ENCODE measurements at regions not wholly inside any gene's neighbourhood (a gene's known extent, or its start where the extent isn't known, plus 50 kb on each side); places are given as distances from the start of the nearest gene placed in this dataset.
"Not testable (repeated sequence)": the region's sequence is repeated elsewhere in the genome, so short reads cannot be mapped to it uniquely, and the experiment has no call there.

DNA sequence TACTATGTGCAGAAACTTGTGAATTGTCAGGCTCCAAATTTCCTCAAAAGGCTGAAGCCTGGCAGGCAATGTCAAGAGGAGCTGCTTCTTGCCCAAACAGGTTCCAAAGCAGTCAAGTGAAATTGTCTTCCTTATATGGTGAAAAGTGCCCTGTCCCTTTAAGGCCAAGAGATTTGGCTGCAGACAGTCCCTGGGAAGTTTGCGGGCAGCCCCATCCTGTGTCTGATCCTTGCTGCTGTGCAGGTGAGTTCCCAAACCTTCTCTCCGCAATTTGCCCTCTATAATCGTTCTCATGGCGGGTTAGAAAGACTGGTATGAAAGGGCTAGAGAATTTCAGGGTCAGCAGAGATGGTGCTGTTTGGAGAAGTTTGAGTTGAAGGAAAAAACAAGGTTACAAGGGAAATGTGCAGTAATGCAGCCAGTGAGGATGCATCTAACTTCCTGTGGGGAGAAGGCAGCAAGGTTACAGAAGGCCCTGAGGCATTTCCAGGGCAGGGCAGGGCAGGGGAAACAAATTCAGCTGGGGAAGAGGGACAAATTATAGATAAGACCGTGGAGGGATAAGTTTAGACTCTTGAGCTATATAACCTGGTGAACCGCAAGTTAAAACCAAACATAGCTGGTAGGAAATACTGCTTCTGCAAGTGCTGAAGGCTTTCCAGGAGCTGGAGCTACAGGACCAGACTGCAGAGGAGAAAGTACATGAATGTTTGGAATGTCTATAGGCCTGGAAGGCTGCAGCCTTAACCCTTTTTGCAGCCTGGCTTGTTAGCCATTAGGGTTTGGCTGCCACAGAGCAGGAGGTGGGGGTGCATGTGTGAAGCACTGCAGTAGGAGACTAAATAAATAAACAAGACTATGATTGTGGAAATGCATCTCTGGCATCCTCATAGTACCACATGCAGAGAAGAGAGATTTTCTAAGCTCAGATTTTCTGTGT lies 256.2 kb upstream of the IL12A start:
- FAIRE-seq: no peak
- no peak for DNase-seq (ENCODE audit: insufficient read length, low spot score)
- no peak for TF ChIP-seq PAX5 (IDR thresholded peaks at IDR 0.05; ENCODE audit: insufficient read depth, low read length, severe bottlenecking)

DNA sequence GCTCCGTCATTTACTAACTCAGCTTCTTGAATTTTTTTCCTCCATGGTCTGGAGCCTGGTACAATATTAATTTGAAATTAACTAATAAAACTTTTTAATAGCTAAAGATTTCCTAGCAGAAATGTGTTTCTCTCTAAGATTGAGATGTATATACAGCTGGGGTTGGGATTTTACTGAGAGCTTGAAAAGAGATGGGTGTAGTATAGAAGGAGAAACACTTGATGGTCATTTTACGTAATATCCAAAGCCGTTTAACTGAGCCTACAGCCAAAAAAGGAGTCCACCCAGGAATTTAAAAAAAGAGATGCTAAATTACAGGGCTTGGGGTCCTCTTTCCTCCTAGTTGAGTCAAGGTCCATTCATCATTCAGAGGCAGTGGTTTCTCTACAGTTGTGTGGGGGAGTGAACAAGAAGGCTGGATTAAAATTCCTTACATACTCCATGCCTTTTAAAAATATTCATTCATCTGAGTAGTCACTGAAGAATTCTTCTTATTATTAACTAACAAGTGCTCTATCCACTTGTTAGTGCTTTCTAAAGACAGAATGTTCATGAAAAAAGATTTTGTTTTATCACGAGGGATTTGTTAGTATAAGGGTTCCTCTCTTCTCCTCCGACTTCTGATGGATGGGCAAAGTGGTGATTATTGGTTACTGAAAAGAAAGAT lies 255.3 kb upstream of the IL12A start:
- no peak for DNase-seq (ENCODE audit: insufficient read length, low spot score)
- TF ChIP-seq SPI1 (IDR thresholded peaks at IDR 0.05; ENCODE audit: low read depth, low read length) (no peak), POU2F2 (IDR thresholded peaks at IDR 0.05; ENCODE audit: low read depth, low read length) (no peak), POLR2AphosphoS5 (IDR thresholded peaks at IDR 0.05; ENCODE audit: low read depth, low read length) (no peak), TAF1 (IDR thresholded peaks at IDR 0.05; ENCODE audit: low read depth, low read length) (no peak)

DNA sequence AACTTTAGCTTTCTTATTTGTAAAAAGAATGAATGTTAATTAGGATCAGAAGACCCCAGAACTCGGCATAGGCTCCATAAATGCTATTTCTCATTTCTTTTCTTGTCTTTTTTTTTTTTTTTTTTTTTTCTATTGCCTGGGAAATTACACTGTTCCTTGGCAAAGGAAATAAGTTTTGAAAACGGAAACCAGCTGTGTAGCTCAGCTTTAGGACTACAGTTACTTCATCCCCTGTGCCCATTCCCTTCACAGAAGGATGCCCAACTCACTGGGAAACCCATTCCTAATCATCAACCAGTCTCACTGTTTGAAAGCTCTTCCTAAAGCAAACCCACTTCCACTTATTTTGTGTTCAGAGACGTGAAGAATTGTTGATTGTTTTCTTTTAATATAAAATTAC lies 254.0 kb upstream of the IL12A start:
- no peak for DNase-seq (ENCODE audit: insufficient read length, low spot score)
- TF ChIP-seq POU2F2 (IDR thresholded peaks at IDR 0.05; ENCODE audit: low read depth, low read length) (no peak), POLR2A (IDR thresholded peaks at IDR 0.05; ENCODE audit: low read depth, low read length) (no peak), TAF1 (IDR thresholded peaks at IDR 0.05; ENCODE audit: low read depth, low read length) (no peak), SPI1 (IDR thresholded peaks at IDR 0.05; ENCODE audit: low read depth, low read length) (no peak)
- no peak for FAIRE-seq

More for the DNA sequence above, 255.3 kb upstream of the IL12A start:
- FAIRE-seq: no peak

DNA sequence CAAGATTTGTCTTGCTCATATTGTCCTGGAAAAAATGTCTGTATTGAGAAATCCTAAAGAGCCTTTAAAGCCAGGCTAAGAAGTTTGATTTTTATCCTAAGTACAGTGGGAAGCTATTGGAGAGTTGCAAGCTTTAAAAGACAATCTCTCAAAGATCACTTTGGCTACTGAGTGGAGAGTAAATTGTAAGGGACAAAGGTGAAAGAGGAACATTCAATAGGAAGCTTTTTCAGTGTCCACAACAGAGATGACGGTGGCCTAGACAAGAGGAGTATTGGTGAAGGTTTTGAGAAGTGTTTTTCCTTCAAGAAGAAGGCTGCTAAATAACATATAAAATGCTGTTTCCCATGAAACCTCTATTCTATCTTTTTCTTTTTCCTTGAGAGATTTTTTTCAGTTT lies 249.5 kb upstream of the IL12A start:
- no peak for TF ChIP-seq TAF1 (IDR thresholded peaks at IDR 0.05; ENCODE audit: low read depth, low read length)
- no peak for TF ChIP-seq POU2F2 (IDR thresholded peaks at IDR 0.05; ENCODE audit: low read depth, low read length)
- no peak for TF ChIP-seq POLR2AphosphoS5 (IDR thresholded peaks at IDR 0.05; ENCODE audit: low read depth, low read length)
- TF ChIP-seq SPI1 (IDR thresholded peaks at IDR 0.05; ENCODE audit: low read depth, low read length): no peak
- no peak for TF ChIP-seq POLR2A (IDR thresholded peaks at IDR 0.05; ENCODE audit: low read depth, low read length)
- no peak for TF ChIP-seq PAX5 (IDR thresholded peaks at IDR 0.05; ENCODE audit: insufficient read depth, low read length, severe bottlenecking)
- FAIRE-seq (no peak), DNase-seq (ENCODE audit: insufficient read length, low spot score) (no peak)

DNA sequence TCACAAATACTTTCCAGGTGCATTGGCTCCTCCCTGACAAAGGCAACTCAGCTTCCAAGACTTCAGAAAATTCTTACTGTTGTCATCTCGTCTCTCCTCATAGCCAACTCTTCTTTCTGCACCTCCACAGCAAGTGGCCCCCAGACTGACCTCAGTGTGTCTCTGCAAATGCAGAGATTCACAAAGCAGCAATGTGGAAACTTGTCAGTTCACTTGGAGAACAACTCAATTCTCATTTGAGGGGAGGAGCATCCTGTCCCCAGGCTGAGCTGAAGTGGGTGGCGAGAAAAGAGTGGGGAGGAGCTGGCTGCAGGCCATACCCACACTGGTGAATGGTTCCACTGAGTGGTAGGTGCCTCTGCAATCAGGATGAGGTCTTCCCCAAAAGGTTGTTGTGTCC lies 248.7 kb upstream of the IL12A start:
- TF ChIP-seq TAF1 (IDR thresholded peaks at IDR 0.05; ENCODE audit: low read depth, low read length) (no peak), POU2F2 (IDR thresholded peaks at IDR 0.05; ENCODE audit: low read depth, low read length) (no peak), SPI1 (IDR thresholded peaks at IDR 0.05; ENCODE audit: low read depth, low read length) (no peak), POLR2AphosphoS5 (IDR thresholded peaks at IDR 0.05; ENCODE audit: low read depth, low read length) (no peak)
- no peak for DNase-seq (ENCODE audit: insufficient read length, low spot score)
- no peak for FAIRE-seq

DNA sequence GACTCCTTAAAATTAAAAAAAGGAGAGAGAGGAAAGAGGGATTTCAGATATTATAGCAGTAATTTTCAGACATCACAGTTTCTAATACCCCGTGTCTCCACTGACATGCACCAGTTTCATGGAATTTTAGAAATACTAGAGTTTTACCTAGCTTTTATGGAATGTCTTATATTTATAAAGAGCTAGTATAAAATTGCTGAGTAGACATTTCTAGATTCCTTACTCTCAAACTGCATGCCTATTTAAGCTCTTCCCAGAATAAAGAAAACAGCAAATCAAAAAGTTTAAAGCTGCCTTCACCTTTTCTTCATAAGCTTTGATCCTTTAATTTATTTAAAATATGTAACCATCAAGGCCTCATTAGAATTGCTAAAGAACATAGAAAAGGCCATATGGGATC lies 247.4 kb upstream of the IL12A start:
- no peak for DNase-seq (ENCODE audit: insufficient read length, low spot score)
- no peak for FAIRE-seq

DNA sequence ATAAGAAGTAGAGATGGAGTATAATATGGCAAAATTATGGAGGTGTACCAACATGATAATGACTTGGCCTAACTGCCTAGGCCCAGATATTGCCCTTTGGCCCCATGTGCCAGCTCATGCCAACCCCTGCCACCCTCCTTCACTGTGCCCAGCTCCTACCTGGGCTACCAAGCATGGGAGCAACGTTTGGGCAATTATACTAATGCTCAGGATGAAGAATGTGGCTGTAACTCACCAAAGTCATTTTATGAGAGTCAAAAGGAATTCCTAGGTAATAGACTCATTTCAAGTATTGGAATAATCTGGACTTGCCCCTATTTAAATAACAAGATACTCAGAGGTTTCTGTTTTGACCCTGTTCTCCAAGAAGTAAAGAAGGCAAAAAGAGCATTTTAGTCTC lies 240.2 kb upstream of the IL12A start:
- no peak for FAIRE-seq
- TF ChIP-seq SPI1 (IDR thresholded peaks at IDR 0.05; ENCODE audit: low read depth, low read length) (no peak), PAX5 (IDR thresholded peaks at IDR 0.05; ENCODE audit: insufficient read depth, low read length, severe bottlenecking) (no peak), TAF1 (IDR thresholded peaks at IDR 0.05; ENCODE audit: low read depth, low read length) (no peak), POLR2A (IDR thresholded peaks at IDR 0.05; ENCODE audit: low read depth, low read length) (no peak), POLR2AphosphoS5 (IDR thresholded peaks at IDR 0.05; ENCODE audit: low read depth, low read length) (no peak), POU2F2 (IDR thresholded peaks at IDR 0.05; ENCODE audit: low read depth, low read length) (no peak)
- no peak for DNase-seq (ENCODE audit: insufficient read length, low spot score)

More for the DNA sequence above, 247.4 kb upstream of the IL12A start:
- TF ChIP-seq TAF1 (IDR thresholded peaks at IDR 0.05; ENCODE audit: low read depth, low read length) (no peak), POLR2AphosphoS5 (IDR thresholded peaks at IDR 0.05; ENCODE audit: low read depth, low read length) (no peak), SPI1 (IDR thresholded peaks at IDR 0.05; ENCODE audit: low read depth, low read length) (no peak), PAX5 (IDR thresholded peaks at IDR 0.05; ENCODE audit: insufficient read depth, low read length, severe bottlenecking) (no peak), POU2F2 (IDR thresholded peaks at IDR 0.05; ENCODE audit: low read depth, low read length) (no peak), POLR2A (IDR thresholded peaks at IDR 0.05; ENCODE audit: low read depth, low read length) (no peak)

DNA sequence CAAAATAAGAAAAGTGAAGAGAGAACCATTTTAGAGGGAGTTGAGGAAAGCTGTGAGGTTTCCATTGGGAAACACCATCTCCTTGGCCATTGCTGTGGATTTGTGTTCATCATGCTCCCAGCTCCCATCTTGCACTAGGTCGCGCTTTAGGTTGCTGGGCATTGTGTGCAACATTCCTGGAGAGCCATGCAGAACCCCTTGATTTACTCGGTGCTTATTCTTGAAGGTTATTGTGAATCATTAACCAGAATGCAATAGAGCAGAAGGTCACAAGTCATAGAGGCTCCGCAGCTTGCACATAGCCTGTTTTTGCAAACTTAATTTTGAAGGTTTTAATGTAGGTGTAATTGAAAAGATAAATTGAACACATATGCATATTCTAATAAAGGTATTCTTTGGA lies 239.2 kb upstream of the IL12A start:
- DNase-seq (ENCODE audit: insufficient read length, low spot score) (no peak), FAIRE-seq (no peak)
- TF ChIP-seq TAF1 (IDR thresholded peaks at IDR 0.05; ENCODE audit: low read depth, low read length) (no peak), PAX5 (IDR thresholded peaks at IDR 0.05; ENCODE audit: insufficient read depth, low read length, severe bottlenecking) (no peak), POLR2AphosphoS5 (IDR thresholded peaks at IDR 0.05; ENCODE audit: low read depth, low read length) (no peak), POLR2A (IDR thresholded peaks at IDR 0.05; ENCODE audit: low read depth, low read length) (no peak), POU2F2 (IDR thresholded peaks at IDR 0.05; ENCODE audit: low read depth, low read length) (no peak), SPI1 (IDR thresholded peaks at IDR 0.05; ENCODE audit: low read depth, low read length) (no peak)

DNA sequence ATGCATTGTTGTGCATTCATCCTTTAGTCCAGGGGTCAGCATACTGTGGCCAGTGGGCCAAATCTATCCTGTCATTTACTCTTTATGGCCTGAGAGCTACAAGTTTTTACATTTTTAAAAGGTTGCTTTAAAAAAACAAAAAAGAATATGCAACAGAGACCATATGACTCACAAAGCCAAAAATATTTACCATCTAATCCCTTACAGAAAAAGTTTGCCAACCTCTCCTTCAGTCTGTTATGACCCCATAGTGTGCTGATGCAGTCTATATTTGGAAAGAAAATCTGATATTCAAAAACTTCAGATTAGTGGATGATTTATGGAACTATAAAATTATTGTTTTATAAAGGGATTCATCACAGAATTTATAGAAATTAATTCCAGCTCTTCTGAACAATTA lies 237.5 kb upstream of the IL12A start:
- no peak for DNase-seq (ENCODE audit: insufficient read length, low spot score)
- no peak for TF ChIP-seq POLR2A (IDR thresholded peaks at IDR 0.05; ENCODE audit: low read depth, low read length)
- no peak for FAIRE-seq

DNA sequence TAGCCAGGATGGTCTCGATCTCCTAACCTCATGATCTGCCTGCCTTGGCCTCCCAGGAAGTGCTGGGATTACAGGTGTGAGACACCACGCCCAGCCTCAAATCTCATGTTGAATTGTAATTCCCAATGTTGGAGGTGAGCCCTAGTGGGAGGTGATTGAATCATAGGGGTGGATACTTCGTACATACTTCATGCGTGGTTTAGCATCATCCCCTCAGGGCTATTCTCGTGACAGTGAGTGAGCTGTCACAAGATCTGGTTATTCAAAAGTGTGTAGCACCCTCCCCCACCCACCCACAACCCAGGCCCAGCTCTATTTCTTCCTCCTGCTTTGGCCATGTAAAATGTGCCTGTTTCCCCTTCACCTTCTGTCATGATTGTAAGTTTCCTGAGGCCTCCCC lies 236.9 kb upstream of the IL12A start:
- no peak for FAIRE-seq

DNA sequence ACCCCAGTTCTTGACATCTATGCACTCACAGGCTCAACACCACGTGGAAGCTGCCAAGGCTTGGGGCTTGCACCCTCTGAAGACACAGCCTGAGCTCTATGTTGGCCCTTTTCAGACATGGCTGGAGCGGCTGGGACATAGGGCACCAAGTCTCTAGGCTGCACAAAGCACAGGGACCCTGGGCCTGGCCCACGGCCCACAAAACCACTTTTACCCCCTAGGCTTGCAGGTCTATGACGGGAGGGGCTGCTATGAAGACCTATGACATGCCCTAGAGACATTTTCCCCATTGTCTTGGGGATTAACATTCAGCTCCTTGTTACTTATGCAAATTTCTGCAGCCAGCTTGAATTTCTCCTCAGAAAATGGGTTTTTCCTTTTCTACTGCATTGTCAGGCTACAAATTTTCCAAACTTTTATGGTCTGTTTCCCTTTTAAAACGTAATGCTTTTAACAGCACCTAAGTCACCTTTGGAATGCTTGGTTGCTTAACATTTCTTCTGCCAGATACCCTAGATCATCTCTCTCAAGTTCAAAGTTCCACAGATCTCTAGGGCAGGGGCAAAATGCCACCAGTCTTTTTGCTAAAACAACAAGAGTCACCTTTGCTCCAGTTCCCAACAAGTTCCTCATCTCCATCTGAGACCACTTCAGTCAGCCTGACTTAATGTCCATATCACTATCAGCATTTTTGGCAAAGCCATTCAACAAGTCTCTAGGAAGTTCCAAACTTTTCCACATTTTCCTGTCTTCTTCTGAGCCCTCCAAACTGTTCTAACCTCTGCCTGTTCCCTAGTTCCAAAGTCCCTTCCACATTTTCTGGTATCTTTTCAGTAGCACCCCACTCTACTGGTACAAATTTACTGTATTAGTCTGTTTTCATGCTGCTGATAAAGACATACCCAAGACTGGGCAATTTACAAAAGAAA lies 232.1 kb upstream of the IL12A start:
- not testable (repeated sequence) for FAIRE-seq

More for the DNA sequence above, 236.9 kb upstream of the IL12A start:
- no peak for TF ChIP-seq POLR2AphosphoS5 (IDR thresholded peaks at IDR 0.05; ENCODE audit: low read depth, low read length)
- no peak for TF ChIP-seq SPI1 (IDR thresholded peaks at IDR 0.05; ENCODE audit: low read depth, low read length)
- no peak for TF ChIP-seq TAF1 (IDR thresholded peaks at IDR 0.05; ENCODE audit: low read depth, low read length)
- no peak for TF ChIP-seq PAX5 (IDR thresholded peaks at IDR 0.05; ENCODE audit: insufficient read depth, low read length, severe bottlenecking)
- TF ChIP-seq POLR2A (IDR thresholded peaks at IDR 0.05; ENCODE audit: low read depth, low read length): no peak
- TF ChIP-seq POU2F2 (IDR thresholded peaks at IDR 0.05; ENCODE audit: low read depth, low read length): no peak
- DNase-seq (ENCODE audit: insufficient read length, low spot score): no peak

More for the DNA sequence above, 232.1 kb upstream of the IL12A start:
- DNase-seq (ENCODE audit: insufficient read length, low spot score): not testable (repeated sequence)
